Hepatocyte (in vitro differentiated cells): ENCODE measurements at regions not wholly inside any gene's neighbourhood (a gene's known extent, or its start where the extent isn't known, plus 50 kb on each side); places are given as distances from the start of the nearest gene placed in this dataset.

ENCODE experiments used
- CTCF ChIP-seq: fragments of 200-600 bp; sonication (generic); IDR thresholded peaks from 2 replicates; pipeline ENCODE4 v1.5.1; 2016; ENCODE audit warnings: antibody characterized with exemption, mild to moderate bottlenecking; ENCODE audit not compliant: poor library complexity
- EZH2 ChIP-seq: fragments of 200-600 bp; sonication (generic); IDR thresholded peaks from 2 replicates; pipeline ENCODE4 v1.6.1; 2016; ENCODE audit warnings: antibody characterized with exemption, mild to moderate bottlenecking, borderline replicate concordance
- EZH2phosphoT487 ChIP-seq: fragments of 200-600 bp; sonication (generic); IDR thresholded peaks from one replicate; pipeline ENCODE4 v1.6.1; 2018; ENCODE audit warnings: antibody characterized with exemption, mild to moderate bottlenecking, low read depth, moderate library complexity; ENCODE audit not compliant: unreplicated experiment, severe bottlenecking

- TF ChIP-seq CTCF = no peak
- TF ChIP-seq EZH2 = no peak
- no peak for TF ChIP-seq EZH2phosphoT487
Measured at GRCh38 chr22:49036513-49036912, 791.2 kb downstream of the BRD1 start.
